ENCODE measurements at regions not wholly inside any gene's neighbourhood (a gene's known extent, or its start where the extent isn't known, plus 50 kb on each side); places are given as distances from the start of the nearest gene placed in this dataset.

- Histone ChIP-seq H4K20me1 (ENCODE audit: insufficient read depth) (no peaks in the 10 kb centered on the region), H3K4me2 (no peak overlapping the region), H3K9me3 (ENCODE audit: insufficient read depth, low read depth) (no peaks in the 10 kb centered on the region), H3K9me2 (ENCODE audit: insufficient read depth) (no peaks in the 10 kb centered on the region), H3K4me1 (replicated peaks; ENCODE audit: insufficient read depth) (no peaks in the 10 kb centered on the region), H3K4me3 (no peak overlapping the region), H3K36me3 (ENCODE audit: low read depth) (no peaks in the 10 kb centered on the region), H3F3A (ENCODE audit: insufficient read depth, low read depth) (no peaks in the 10 kb centered on the region), H3K27me3 (ENCODE audit: insufficient read depth, low read depth) (no peaks in the 10 kb centered on the region), H2AFZ (no peak overlapping the region), H3K27ac (no peak overlapping the region), H3K79me2 (ENCODE audit: low read depth) (no peaks in the 10 kb centered on the region)
- CTCF ChIA-PET, result no interaction called here
- intact Hi-C loops (cut with micrococcal nuclease; ENCODE audit: unreplicated experiment), result no loop called here
- POLR2A ChIA-PET (ENCODE audit: unreplicated experiment), result no interaction called here
- DNase-seq, result no peak
- no TSS peak for BruUV-seq (replicated peaks)
- no peak for TF ChIP-seq CTCF (conservative IDR thresholded peaks at IDR 0.05)
- no peak for TF ChIP-seq EZH2 (IDR thresholded peaks at IDR 0.05; ENCODE audit: low read depth)
Observed at GRCh38 chr5:155480731-155481131, 467.2 kb downstream of the KIF4B start.

- no peak for DNase-seq
- Histone ChIP-seq H2AFZ (no peak overlapping the region), H3K27ac (no peak overlapping the region), H3K9me2 (ENCODE audit: insufficient read depth) (no peaks in the 10 kb centered on the region), H3F3A (ENCODE audit: insufficient read depth, low read depth) (no peaks in the 10 kb centered on the region), H3K79me2 (ENCODE audit: low read depth) (no peaks in the 10 kb centered on the region), H3K27me3 (ENCODE audit: insufficient read depth, low read depth) (no peaks in the 10 kb centered on the region), H4K20me1 (ENCODE audit: insufficient read depth) (no peaks in the 10 kb centered on the region), H3K4me2 (no peak overlapping the region), H3K9me3 (ENCODE audit: insufficient read depth, low read depth) (no peaks in the 10 kb centered on the region), H3K4me1 (replicated peaks; ENCODE audit: insufficient read depth) (no peaks in the 10 kb centered on the region), H3K36me3 (ENCODE audit: low read depth) (no peaks in the 10 kb centered on the region), H3K4me3 (no peak overlapping the region)
- no peak for TF ChIP-seq CTCF (conservative IDR thresholded peaks at IDR 0.05)
- TF ChIP-seq EZH2 (IDR thresholded peaks at IDR 0.05; ENCODE audit: low read depth), result no peak
- POLR2A ChIA-PET (ENCODE audit: unreplicated experiment), result no interaction called here
- CTCF ChIA-PET, result no interaction called here
- BruUV-seq (replicated peaks), result no TSS peak
- intact Hi-C loops (cut with micrococcal nuclease; ENCODE audit: unreplicated experiment), result no loop called here
Observed at GRCh38 chr5:155481182-155481581, 467.6 kb downstream of the KIF4B start.

- H3F3A ChIP-seq (ENCODE audit: insufficient read depth, low read depth), result no peaks in the 10 kb centered on the region
- no peaks in the 10 kb centered on the region for H3K4me1 ChIP-seq (replicated peaks; ENCODE audit: insufficient read depth)
- no peak for DNase-seq
- no peak overlapping the region for H3K4me2 ChIP-seq
- no peaks in the 10 kb centered on the region for H3K79me2 ChIP-seq (ENCODE audit: low read depth)
- no TSS peak for BruUV-seq (replicated peaks)
- H3K27me3 ChIP-seq (ENCODE audit: insufficient read depth, low read depth), result no peaks in the 10 kb centered on the region
- ChIA-PET POLR2A (ENCODE audit: unreplicated experiment) (no interaction called here), CTCF (no interaction called here)
- no peaks in the 10 kb centered on the region for H3K9me2 ChIP-seq (ENCODE audit: insufficient read depth)
- H4K20me1 ChIP-seq (ENCODE audit: insufficient read depth), result no peaks in the 10 kb centered on the region
- TF ChIP-seq CTCF (conservative IDR thresholded peaks at IDR 0.05), result no peak
- no peak overlapping the region for H3K27ac ChIP-seq
- H3K4me3 ChIP-seq, result no peak overlapping the region
- no peak overlapping the region for H2AFZ ChIP-seq
- H3K9me3 ChIP-seq (ENCODE audit: insufficient read depth, low read depth), result no peaks in the 10 kb centered on the region
- intact Hi-C loops (cut with micrococcal nuclease; ENCODE audit: unreplicated experiment), result no loop called here
- no peaks in the 10 kb centered on the region for H3K36me3 ChIP-seq (ENCODE audit: low read depth)
Observed at GRCh38 chr5:155482428-155482827, 468.9 kb downstream of the KIF4B start.

Measured in PC-9 (cell line).